Right ventricle myocardium inferior (tissue), 1 donor: ENCODE measurements at regions not wholly inside any gene's neighbourhood (a gene's known extent, or its start where the extent isn't known, plus 50 kb on each side); places are given as distances from the start of the nearest gene placed in this dataset.
"Not testable (repeated sequence)": the region's sequence is repeated elsewhere in the genome, so short reads cannot be mapped to it uniquely, and the experiment has no call there.

Experiments used
- ATAC-seq: fragments of 200-7000 bp; cut with Tn5 transposase; one replicate; pipeline ENCODE4 v1.9.1; 2020; ENCODE audit warnings: mild to moderate bottlenecking, moderate library complexity
- DNase-seq: peaks from one replicate; pipeline ENCODE4 v3.0.0; 2021; ENCODE audit errors: missing footprints
- intact Hi-C: fragments of 100-400 bp; cut with DNase I; formaldehyde crosslinking; loops from one replicate; pipeline ENCODE4 v1.11.0; 2022
- donor health status: DM: no; HTN: yes; CAD: no; lungs with severe emphysema.

- no peak for DNase-seq
- no peak for ATAC-seq
- intact Hi-C loops: no loop called here
These were observed 61.4 kb downstream of the DDX53 start for GRCh38 chrX:23061116-23061515.

- intact Hi-C loops: no loop called here
- ATAC-seq: no peak
- no peak for DNase-seq
These were observed 62.6 kb downstream of the DDX53 start for GRCh38 chrX:23062359-23062758.

GRCh38 chrX:23066588-23067281 is 67.0 kb downstream of the DDX53 start:
- intact Hi-C loops: no loop called here
- ATAC-seq: no peak
- no peak for DNase-seq

GRCh38 chrX:23075461-23075860 is 75.7 kb downstream of the DDX53 start:
- intact Hi-C loops: not testable (repeated sequence)

GRCh38 chrX:23079347-23079746 is 79.6 kb downstream of the DDX53 start:
- intact Hi-C loops: no loop called here
- DNase-seq (no peak), ATAC-seq (no peak)

More at GRCh38 chrX:23075461-23075860, 75.7 kb downstream of the DDX53 start:
- DNase-seq, ATAC-seq: not testable (repeated sequence)

- no peak for ATAC-seq
- no peak for DNase-seq
- intact Hi-C loops: no loop called here
These were observed 101.1 kb downstream of the DDX53 start for GRCh38 chrX:23100826-23101225.

- intact Hi-C loops: no loop called here
- ATAC-seq: no peak
- DNase-seq: no peak
These were observed 103.8 kb downstream of the DDX53 start for GRCh38 chrX:23103546-23103945.

GRCh38 chrX:23114241-23114640 is 114.5 kb downstream of the DDX53 start:
- DNase-seq (no peak), ATAC-seq (no peak)
- intact Hi-C loops: no loop called here

- ATAC-seq (no peak), DNase-seq (no peak)
- intact Hi-C loops: no loop called here
These were observed 115.9 kb downstream of the DDX53 start for GRCh38 chrX:23115651-23116050.

- intact Hi-C loops: no loop called here
- ATAC-seq (no peak), DNase-seq (no peak)
These were observed 118.4 kb downstream of the DDX53 start for GRCh38 chrX:23118163-23118562.

GRCh38 chrX:23118890-23119527 is 119.2 kb downstream of the DDX53 start:
- ATAC-seq: no peak
- DNase-seq: no peak
- intact Hi-C loops: no loop called here

- intact Hi-C loops: no loop called here
- ATAC-seq (no peak), DNase-seq (no peak)
These were observed 127.8 kb downstream of the DDX53 start for GRCh38 chrX:23127586-23127985.

GRCh38 chrX:23133551-23133950 is 133.8 kb downstream of the DDX53 start:
- DNase-seq (no peak), ATAC-seq (no peak)
- intact Hi-C loops: no loop called here

GRCh38 chrX:23134136-23134535 is 134.4 kb downstream of the DDX53 start:
- ATAC-seq (no peak), DNase-seq (no peak)
- intact Hi-C loops: no loop called here

- ATAC-seq (no peak), DNase-seq (no peak)
- intact Hi-C loops: no loop called here
These were observed 137.1 kb downstream of the DDX53 start for GRCh38 chrX:23136816-23137215.

GRCh38 chrX:23168291-23168690 is 166.4 kb upstream of the PTCHD1 start:
- intact Hi-C loops: no loop called here
- ATAC-seq: no peak
- DNase-seq: no peak

- DNase-seq (no peak), ATAC-seq (no peak)
- intact Hi-C loops: no loop called here
These were observed 148.7 kb upstream of the PTCHD1 start for GRCh38 chrX:23185951-23186350.

- DNase-seq (no peak), ATAC-seq (no peak)
- intact Hi-C loops: no loop called here
These were observed 146.8 kb upstream of the PTCHD1 start for GRCh38 chrX:23187819-23188218.

- intact Hi-C loops: no loop called here
- no peak for ATAC-seq
- no peak for DNase-seq
These were observed 139.6 kb upstream of the PTCHD1 start for GRCh38 chrX:23194885-23195554.

GRCh38 chrX:23195761-23196160 is 138.9 kb upstream of the PTCHD1 start:
- intact Hi-C loops: no loop called here
- ATAC-seq: no peak
- DNase-seq: no peak
